H1 (cell line): ENCODE measurements at regions not wholly inside any gene's neighbourhood (a gene's known extent, or its start where the extent isn't known, plus 50 kb on each side); places are given as distances from the start of the nearest gene placed in this dataset.

Source experiments
- ATF2 ChIP-seq: IDR thresholded peaks from 2 replicates; pipeline ENCODE4 v1.6.1; 2012; ENCODE audit warnings: low read length, inconsistent platforms
- ATF3 ChIP-seq: IDR thresholded peaks from 2 replicates; pipeline ENCODE4 v1.6.1; 2011; ENCODE audit warnings: low read depth, mild to moderate bottlenecking, low read length; ENCODE audit not compliant: insufficient read depth
- CHD1 ChIP-seq: IDR thresholded peaks from 2 replicates; pipeline ENCODE4 v1.6.1; 2012; ENCODE audit warnings: low read depth, low read length, improper control_type of control experiment
- CREB1 ChIP-seq: IDR thresholded peaks from 2 replicates; pipeline ENCODE4 v1.6.1; 2012; ENCODE audit warnings: inconsistent platforms
- CTCF ChIP-seq, 3 experiments: IDR thresholded peaks; 1 replicate in 2 of 3; 2 replicates in 1 of 3; pipeline versions ENCODE4 v1.5.1 to v1.6.1; 2011; ENCODE audit warnings: low read length in 3 of 3, mild to moderate bottlenecking in 3 of 3, inconsistent platforms in 2 of 3, low read depth in 1 of 3, moderate library complexity in 1 of 3; ENCODE audit not compliant: insufficient read depth in 1 of 3; ENCODE audit errors: control extremely low read depth in 1 of 3
- EZH2 ChIP-seq: fragments of 200-600 bp; sonication (generic); IDR thresholded peaks from 2 replicates; pipeline ENCODE4 v1.7.1; 2012; ENCODE audit warnings: low read depth, mild to moderate bottlenecking, moderate library complexity, low read length, inconsistent platforms; ENCODE audit not compliant: severe bottlenecking
- FOSL1 ChIP-seq: IDR thresholded peaks from 2 replicates; pipeline ENCODE4 v1.6.1; 2011; ENCODE audit warnings: mild to moderate bottlenecking, low read depth, low read length, moderate library complexity; ENCODE audit not compliant: insufficient read depth
- KDM5A ChIP-seq: fragments of 200-600 bp; IDR thresholded peaks from 2 replicates; pipeline ENCODE4 v1.7.1; 2012; ENCODE audit warnings: mild to moderate bottlenecking, low read length, inconsistent platforms, mixed read lengths
- POLR2A ChIP-seq, 2 experiments: IDR thresholded peaks; 1 replicate in 1 of 2; 2 replicates in 1 of 2; pipeline ENCODE4 v1.6.1; 2011; ENCODE audit warnings: low read depth in 2 of 2, low read length in 2 of 2, mild to moderate bottlenecking in 2 of 2; ENCODE audit errors: control extremely low read depth in 1 of 2
- RFX5 ChIP-seq: IDR thresholded peaks from 2 replicates; pipeline ENCODE4 v1.6.1; 2011; ENCODE audit warnings: low read depth, low read length, improper control_type of control experiment, borderline replicate concordance
- SP1 ChIP-seq: IDR thresholded peaks from 2 replicates; pipeline ENCODE4 v1.6.1; 2011; ENCODE audit warnings: low read depth, low read length
- TAF7 ChIP-seq: optimal IDR thresholded peaks from 2 replicates; pipeline ENCODE3; 2011; ENCODE audit warnings: low read depth, mild to moderate bottlenecking, inconsistent platforms, low read length, moderate library complexity, borderline replicate concordance
- TEAD4 ChIP-seq: IDR thresholded peaks from 2 replicates; pipeline ENCODE4 v1.6.1; 2012; ENCODE audit warnings: low read depth, low read length, inconsistent platforms, mixed read lengths

GRCh38 chr3:75332794-75333193 lies 331.3 kb upstream of the FRG2C start:
- TF ChIP-seq EZH2 (no peak), RFX5 (no peak), FOSL1 (no peak), TEAD4 (no peak), KDM5A (no peak), CREB1 (no peak), CTCF (IDR thresholded peaks at IDR 0.05; ENCODE audit: control extremely low read depth in 1 of 3, insufficient read depth in 1 of 3, low read depth in 1 of 3, low read length in 3 of 3) (no peak), SP1 (no peak), POLR2A (IDR thresholded peaks at IDR 0.05; ENCODE audit: control extremely low read depth in 1 of 2, low read depth in 2 of 2, low read length in 2 of 2) (no peak), ATF2 (no peak), ATF3 (no peak), CHD1 (no peak), TAF7 (no peak)
